ENCODE measurements at regions not wholly inside any gene's neighbourhood (a gene's known extent, or its start where the extent isn't known, plus 50 kb on each side); places are given as distances from the start of the nearest gene placed in this dataset.

DNA sequence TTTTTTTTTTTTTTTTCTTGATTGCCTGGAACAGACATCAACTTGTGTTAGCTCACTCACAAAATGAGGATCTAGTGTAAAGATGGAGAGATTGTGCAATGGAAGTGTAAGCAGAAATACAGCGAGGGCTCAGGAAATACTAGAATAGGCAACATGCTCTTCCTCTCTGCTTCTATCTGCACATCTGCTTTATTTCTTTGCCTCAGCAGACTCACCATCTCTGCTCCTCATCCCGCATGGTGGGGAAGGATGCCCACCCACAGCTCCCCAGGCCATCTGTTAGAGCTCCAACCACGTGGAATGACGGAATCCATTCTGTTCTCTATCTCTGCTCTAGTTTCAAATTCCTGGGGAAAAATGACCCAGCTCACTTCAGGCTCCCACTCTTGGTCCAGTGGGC, 128.0 kb upstream of the ADAMTS9 start:
- H3K27ac ChIP-seq = peak overlapping the region; percentile 1 to 67 (median 50)

DNA sequence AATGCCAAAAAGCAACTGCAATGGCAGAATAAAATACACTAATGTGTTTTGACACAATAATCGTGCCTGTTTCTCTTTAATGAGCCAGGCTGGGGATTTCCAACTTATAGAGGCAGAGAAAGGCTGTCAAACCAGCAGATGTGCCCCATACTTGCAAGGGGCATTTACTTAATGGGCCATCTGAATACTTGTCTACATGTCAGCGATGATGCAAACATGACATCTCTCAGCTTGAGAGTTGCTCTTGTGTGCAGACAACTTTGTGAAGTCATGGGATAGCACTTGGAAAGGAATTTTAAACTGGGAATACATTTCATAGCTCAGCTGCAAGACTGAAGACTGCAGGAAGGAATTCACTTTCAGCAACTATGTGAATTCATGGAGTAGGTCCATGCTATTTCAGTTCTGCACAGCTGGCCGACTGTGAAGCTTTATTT, 127.4 kb upstream of the ADAMTS9 start:
- intact Hi-C loops (cut with DNase I; ENCODE audit: low total_unique reads) (no loop called here), in situ Hi-C loops (cut with MboI; ENCODE audit: low pct_ligation_motif_present in 1 of 4, low pct_unique_long_range_greater_than_20kb in 1 of 4, low sequenced_read_pairs in 3 of 4) (no loop called here)
- no peak for DNase-seq
- no peak overlapping the region for H3K4me3 ChIP-seq
- peaks cover 0 to 21% (median 2%) of the 10 kb centered on the region in 4 donors for H3K4me1 ChIP-seq
- TF ChIP-seq POLR2AphosphoS5 (IDR thresholded peaks at IDR 0.05) = peak; percentile 19 to 59 (median 22)
- TF ChIP-seq POLR2A (IDR thresholded peaks at IDR 0.05) = no peak
- no peaks in the 10 kb centered on the region for H3K36me3 ChIP-seq
- peak overlapping the region; percentile 38 to 67 (median 50) for H3K27ac ChIP-seq
- no peaks in the 10 kb centered on the region for H3K9me3 ChIP-seq
- H3K27me3 ChIP-seq = no peaks in the 10 kb centered on the region
- WGBS, 2 donors (ENCODE audit: low coverage in 1 of 2) = 30 to 65% methylated on average over 3 of the region's 3 CpGs

More for the DNA sequence above, 128.0 kb upstream of the ADAMTS9 start:
- TF ChIP-seq POLR2A (IDR thresholded peaks at IDR 0.05) (no peak), POLR2AphosphoS5 (IDR thresholded peaks at IDR 0.05) (no peak)
- TF ChIP-seq, protein P1, sequence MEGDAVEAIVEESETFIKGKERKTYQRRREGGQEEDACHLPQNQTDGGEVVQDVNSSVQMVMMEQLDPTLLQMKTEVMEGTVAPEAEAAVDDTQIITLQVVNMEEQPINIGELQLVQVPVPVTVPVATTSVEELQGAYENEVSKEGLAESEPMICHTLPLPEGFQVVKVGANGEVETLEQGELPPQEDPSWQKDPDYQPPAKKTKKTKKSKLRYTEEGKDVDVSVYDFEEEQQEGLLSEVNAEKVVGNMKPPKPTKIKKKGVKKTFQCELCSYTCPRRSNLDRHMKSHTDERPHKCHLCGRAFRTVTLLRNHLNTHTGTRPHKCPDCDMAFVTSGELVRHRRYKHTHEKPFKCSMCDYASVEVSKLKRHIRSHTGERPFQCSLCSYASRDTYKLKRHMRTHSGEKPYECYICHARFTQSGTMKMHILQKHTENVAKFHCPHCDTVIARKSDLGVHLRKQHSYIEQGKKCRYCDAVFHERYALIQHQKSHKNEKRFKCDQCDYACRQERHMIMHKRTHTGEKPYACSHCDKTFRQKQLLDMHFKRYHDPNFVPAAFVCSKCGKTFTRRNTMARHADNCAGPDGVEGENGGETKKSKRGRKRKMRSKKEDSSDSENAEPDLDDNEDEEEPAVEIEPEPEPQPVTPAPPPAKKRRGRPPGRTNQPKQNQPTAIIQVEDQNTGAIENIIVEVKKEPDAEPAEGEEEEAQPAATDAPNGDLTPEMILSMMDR (IDR thresholded peaks at IDR 0.05) = no peak
- H3K4me3 ChIP-seq = no peak overlapping the region
- WGBS, 2 donors (ENCODE audit: low coverage in 1 of 2) = 36 to 54% methylated on average over 4 of the region's 4 CpGs
- intact Hi-C loops (cut with DNase I; ENCODE audit: low total_unique reads) (no loop called here), in situ Hi-C loops (cut with MboI; ENCODE audit: low pct_ligation_motif_present in 1 of 4, low pct_unique_long_range_greater_than_20kb in 1 of 4, low sequenced_read_pairs in 3 of 4) (no loop called here)
- no peaks in the 10 kb centered on the region for H3K27me3 ChIP-seq
- no peaks in the 10 kb centered on the region for H3K9me3 ChIP-seq
- DNase-seq = no peak
- H3K4me1 ChIP-seq = peaks cover 0 to 21% (median 2%) of the 10 kb centered on the region in 4 donors
- no peaks in the 10 kb centered on the region for H3K36me3 ChIP-seq

DNA sequence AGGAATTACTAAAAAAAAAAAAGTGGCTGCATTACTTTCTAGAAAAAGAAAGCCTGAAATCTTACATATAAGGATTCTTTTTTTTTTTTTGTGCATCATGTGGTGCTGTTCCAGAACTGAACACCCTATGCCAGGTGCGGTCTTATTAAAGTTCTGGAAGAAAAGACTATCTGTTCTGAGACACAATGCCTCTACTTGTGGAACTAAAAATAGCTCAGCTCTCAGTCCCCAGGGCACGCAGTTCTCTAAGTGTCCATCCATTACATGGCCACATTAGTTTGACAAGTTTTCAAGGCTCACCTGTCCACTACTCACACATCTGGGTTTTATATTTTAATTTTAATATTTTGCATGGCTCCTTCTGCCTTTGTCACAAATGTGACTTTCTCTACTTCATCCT, 126.6 kb upstream of the ADAMTS9 start:
- peaks cover 0 to 21% (median 2%) of the 10 kb centered on the region in 4 donors for H3K4me1 ChIP-seq
- 40 to 63% methylated on average over 1 to 2 of the region's 2 CpGs for WGBS, 2 donors (ENCODE audit: low coverage in 1 of 2)
- in situ Hi-C loops (cut with MboI; ENCODE audit: low pct_ligation_motif_present in 1 of 4, low pct_unique_long_range_greater_than_20kb in 1 of 4, low sequenced_read_pairs in 3 of 4) = no loop called here
- intact Hi-C loops (cut with DNase I; ENCODE audit: low total_unique reads) = no loop called here
- no peaks in the 10 kb centered on the region for H3K9me3 ChIP-seq
- TF ChIP-seq POLR2AphosphoS5 (IDR thresholded peaks at IDR 0.05) (no peak), POLR2A (IDR thresholded peaks at IDR 0.05) (no peak), EP300 (IDR thresholded peaks at IDR 0.05; ENCODE audit: low read depth) (no peak)
- TF ChIP-seq, protein P1 (IDR thresholded peaks at IDR 0.05) = no peak
- H3K27ac ChIP-seq = peak overlapping the region in 2 of 4 donors; percentile 49 to 67
- no peak for DNase-seq
- no peaks in the 10 kb centered on the region for H3K27me3 ChIP-seq
- H3K4me3 ChIP-seq = no peak overlapping the region
- H3K36me3 ChIP-seq = no peaks in the 10 kb centered on the region

DNA sequence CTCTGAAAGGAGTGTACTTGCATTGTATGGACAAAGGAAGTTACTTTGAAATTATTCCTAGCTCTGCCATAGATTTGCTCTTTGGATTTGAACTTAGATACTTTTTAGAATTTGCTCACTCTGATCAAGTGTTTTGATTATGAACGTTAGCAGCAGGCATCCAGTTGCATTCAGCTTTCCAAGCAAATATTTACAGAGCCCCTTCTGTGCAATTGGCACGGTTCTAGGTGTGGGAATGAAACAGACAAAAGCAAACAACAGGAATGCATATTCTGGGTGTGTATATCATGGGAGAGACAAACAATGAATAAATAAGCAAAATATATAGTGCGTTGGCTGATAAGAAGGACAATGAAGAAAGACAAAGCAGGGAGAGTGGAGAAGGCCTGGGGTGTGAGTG, 125.5 kb upstream of the ADAMTS9 start:
- Histone ChIP-seq H3K9me3 (no peaks in the 10 kb centered on the region), H3K4me1 (peaks cover 0 to 21% (median 2%) of the 10 kb centered on the region in 4 donors), H3K36me3 (no peaks in the 10 kb centered on the region), H3K4me3 (no peak overlapping the region), H3K27me3 (no peaks in the 10 kb centered on the region), H3K27ac (no peak overlapping the region)
- 33 to 35% methylated on average over 3 of the region's 3 CpGs for WGBS, 2 donors (ENCODE audit: low coverage in 1 of 2)
- intact Hi-C loops (cut with DNase I; ENCODE audit: low total_unique reads) = no loop called here
- DNase-seq = no peak
- TF ChIP-seq POLR2AphosphoS5 (IDR thresholded peaks at IDR 0.05) (no peak), EP300 (IDR thresholded peaks at IDR 0.05; ENCODE audit: low read depth) (no peak), POLR2A (IDR thresholded peaks at IDR 0.05) (no peak)
- TF ChIP-seq, protein P1 (IDR thresholded peaks at IDR 0.05) = no peak
- in situ Hi-C loops (cut with MboI; ENCODE audit: low pct_ligation_motif_present in 1 of 4, low pct_unique_long_range_greater_than_20kb in 1 of 4, low sequenced_read_pairs in 3 of 4) = no loop called here

DNA sequence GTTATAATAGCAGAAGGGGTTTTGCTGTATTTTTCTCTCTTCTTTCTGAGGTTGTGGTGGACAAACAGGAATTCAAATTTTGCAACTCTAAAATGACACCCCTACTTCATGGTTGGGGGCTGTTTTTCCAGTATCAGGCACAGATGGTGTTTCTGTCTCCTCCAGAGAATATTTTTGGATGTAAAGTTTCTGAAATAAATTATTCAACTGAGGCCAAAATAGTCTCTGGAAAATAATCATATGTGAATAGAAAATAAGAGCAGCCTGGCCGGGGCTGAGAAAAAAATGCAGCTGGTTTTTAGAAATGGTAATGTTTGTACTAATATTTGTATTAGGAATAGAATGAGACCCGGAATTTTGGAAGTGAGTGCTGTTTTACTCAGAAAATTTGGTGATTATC, 121.3 kb upstream of the ADAMTS9 start:
- no peaks in the 10 kb centered on the region for H3K36me3 ChIP-seq
- no peak for DNase-seq
- WGBS, 2 donors (ENCODE audit: low coverage in 1 of 2) = 39 to 60% methylated on average over 2 of the region's 2 CpGs
- no peak for TF ChIP-seq EP300 (IDR thresholded peaks at IDR 0.05; ENCODE audit: low read depth)
- TF ChIP-seq POLR2AphosphoS5 (IDR thresholded peaks at IDR 0.05) = no peak
- TF ChIP-seq, protein P1 (IDR thresholded peaks at IDR 0.05) = no peak
- intact Hi-C loops (cut with DNase I; ENCODE audit: low total_unique reads) (no loop called here), in situ Hi-C loops (cut with MboI; ENCODE audit: low pct_ligation_motif_present in 1 of 4, low pct_unique_long_range_greater_than_20kb in 1 of 4, low sequenced_read_pairs in 3 of 4) (no loop called here)
- no peak overlapping the region for H3K4me3 ChIP-seq
- H3K27ac ChIP-seq = no peak overlapping the region
- no peaks in the 10 kb centered on the region for H3K27me3 ChIP-seq
- peaks cover 0 to 14% (median 5%) of the 10 kb centered on the region in 4 donors for H3K4me1 ChIP-seq
- H3K9me3 ChIP-seq = no peaks in the 10 kb centered on the region

Data from transverse colon (tissue), 4 donors.